ENCODE measurements at regions not wholly inside any gene's neighbourhood (a gene's known extent, or its start where the extent isn't known, plus 50 kb on each side); places are given as distances from the start of the nearest gene placed in this dataset.

GRCh38 chr9:89999176-89999533 is 394.3 kb downstream of the GADD45G start:
- DNase-seq (ENCODE audit: low read depth), result no peak

GRCh38 chr9:89999534-90000370 is 394.9 kb downstream of the GADD45G start:
- DNase-seq (ENCODE audit: low read depth), result no peak

DNA sequence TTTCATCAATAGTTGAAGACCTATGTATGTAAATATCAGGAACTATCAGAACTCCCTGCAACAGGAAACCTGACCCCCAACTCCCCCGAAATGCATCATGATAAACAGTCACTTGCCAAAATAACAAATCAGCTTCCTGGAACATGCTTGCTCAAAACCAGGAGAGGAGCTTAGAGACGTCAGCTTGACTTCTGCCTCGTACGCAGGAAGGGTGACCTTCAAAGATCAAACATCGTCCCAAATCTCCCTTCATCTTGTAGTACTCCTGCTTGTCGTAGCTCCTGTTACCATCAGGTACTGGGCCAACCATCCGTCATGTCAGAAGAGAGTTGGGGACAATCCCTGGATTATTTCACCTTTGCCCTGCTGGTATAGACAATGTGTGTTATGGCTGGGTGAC is 396.1 kb downstream of the GADD45G start:
- DNase-seq (ENCODE audit: low read depth), result no peak

GRCh38 chr9:90001747-90002146 is 396.9 kb downstream of the GADD45G start:
- DNase-seq (ENCODE audit: low read depth), result no peak

- no peak for DNase-seq (ENCODE audit: low read depth)
These were observed 397.8 kb downstream of the GADD45G start for GRCh38 chr9:90002397-90003271.

DNA sequence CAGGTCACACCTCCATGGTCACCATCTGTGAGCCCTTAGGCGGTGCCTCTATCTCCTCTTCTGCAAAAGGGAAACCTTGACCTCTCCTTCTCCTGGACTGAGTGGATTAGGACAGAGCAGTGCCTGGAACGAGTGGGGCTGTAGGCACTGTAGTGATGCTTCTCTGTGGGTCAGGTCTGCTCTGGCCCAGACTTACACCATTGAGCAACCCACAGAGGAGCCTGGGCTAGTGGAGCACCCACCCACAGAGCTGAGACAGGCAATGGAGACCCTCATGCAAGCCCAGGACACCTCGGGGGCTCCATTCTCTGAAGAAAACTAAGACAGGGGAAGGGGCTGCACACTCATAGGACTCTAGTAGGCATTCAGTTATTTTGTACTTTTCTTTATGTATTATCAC is 400.6 kb downstream of the GADD45G start:
- DNase-seq (ENCODE audit: low read depth), result no peak

GRCh38 chr9:90007516-90008440 is 403.0 kb downstream of the GADD45G start:
- DNase-seq (ENCODE audit: low read depth), result peak; percentile 75

- no peak for DNase-seq (ENCODE audit: low read depth)
These were observed 404.6 kb downstream of the GADD45G start for GRCh38 chr9:90009447-90009846.

- DNase-seq (ENCODE audit: low read depth), result no peak
These were observed 406.0 kb downstream of the GADD45G start for GRCh38 chr9:90010793-90011192.

- DNase-seq (ENCODE audit: low read depth), result no peak
These were observed 408.1 kb downstream of the GADD45G start for GRCh38 chr9:90012949-90013348.

DNA sequence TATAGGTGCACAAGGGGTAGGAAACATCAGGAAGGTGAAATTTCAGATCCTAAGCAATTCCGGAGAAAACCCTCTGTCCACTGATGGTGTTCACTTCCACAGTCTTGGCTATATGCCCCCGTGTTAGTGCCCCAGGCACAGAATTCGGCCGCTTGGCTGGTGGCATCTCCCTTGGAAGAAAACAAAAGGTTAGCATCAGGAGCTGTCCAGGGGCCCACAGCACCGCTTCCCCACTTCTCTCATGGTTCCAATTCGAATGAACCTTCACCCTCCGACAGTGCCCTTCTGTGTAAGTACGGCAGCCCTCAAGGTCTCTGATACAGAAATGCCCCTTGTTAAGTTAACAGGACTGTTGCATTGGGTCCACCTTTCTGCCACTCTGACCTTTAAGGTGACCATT is 409.0 kb downstream of the GADD45G start:
- no peak for DNase-seq (ENCODE audit: low read depth)

DNA sequence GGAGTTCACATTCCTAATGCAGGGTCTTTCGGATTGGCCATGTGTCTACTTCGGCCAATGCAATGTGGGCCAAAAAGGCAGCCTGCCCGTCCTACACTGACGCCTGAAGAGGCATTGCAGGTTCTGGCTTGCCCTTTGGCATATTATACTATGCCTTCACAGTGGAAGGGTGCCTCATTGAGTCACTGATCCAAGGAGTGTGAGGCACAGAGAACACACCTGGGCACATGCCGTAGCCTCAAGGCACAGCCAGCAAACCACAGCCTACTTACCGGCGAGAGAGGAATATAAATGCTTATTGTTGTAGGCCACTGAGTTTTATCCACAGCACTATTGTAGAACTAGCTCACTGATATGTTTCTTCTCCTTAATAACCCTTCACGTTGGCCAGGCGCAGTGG is 409.6 kb downstream of the GADD45G start:
- DNase-seq (ENCODE audit: low read depth), result no peak

- DNase-seq (ENCODE audit: low read depth), result no peak
These were observed 411.5 kb downstream of the GADD45G start for GRCh38 chr9:90016272-90016671.

GRCh38 chr9:90017679-90018078 is 412.9 kb downstream of the GADD45G start:
- no peak for DNase-seq (ENCODE audit: low read depth)

DNA sequence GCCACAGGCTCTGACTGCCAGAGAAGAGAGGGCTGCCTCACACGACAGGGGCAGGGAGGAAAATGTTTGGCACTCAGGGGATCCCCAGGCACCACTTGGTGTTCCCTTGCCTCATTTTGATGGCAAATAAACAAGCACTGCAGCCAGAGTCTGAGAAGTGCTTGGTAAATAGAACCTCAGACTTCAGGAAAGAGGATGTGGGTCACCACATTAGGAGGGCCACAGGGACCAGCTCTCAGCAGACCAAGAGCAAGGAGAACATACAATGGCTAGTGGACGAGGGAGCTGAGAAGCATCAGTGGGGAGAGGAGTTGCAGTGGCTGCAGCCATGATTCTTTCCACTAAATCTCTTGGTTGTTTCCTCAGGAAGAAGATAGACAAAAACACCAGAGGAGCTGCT is 413.9 kb downstream of the GADD45G start:
- DNase-seq (ENCODE audit: low read depth), result no peak

DNA sequence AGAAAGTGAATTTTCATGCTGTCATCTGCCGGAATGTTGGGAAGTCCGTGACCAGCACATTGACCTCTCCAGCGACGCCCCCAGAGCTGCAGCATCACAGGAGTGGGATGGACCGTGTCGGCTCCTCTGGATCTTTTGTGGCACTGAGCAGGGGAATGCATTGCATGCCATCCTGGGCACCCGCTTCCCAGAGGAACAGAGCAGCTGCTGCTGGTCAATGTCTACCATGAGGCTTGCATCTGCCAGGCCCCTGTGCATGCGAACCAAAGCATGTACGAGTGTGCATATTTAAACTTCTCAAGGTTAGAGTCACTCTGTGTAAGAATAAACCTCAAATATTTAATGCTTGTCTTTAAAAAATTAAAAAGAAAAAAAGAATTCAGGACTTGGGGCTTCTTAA is 414.8 kb downstream of the GADD45G start:
- DNase-seq (ENCODE audit: low read depth), result no peak

GRCh38 chr9:90020276-90020871 is 415.6 kb downstream of the GADD45G start:
- no peak for DNase-seq (ENCODE audit: low read depth)

- no peak for DNase-seq (ENCODE audit: low read depth)
These were observed 416.5 kb downstream of the GADD45G start for GRCh38 chr9:90021216-90021906.

- DNase-seq (ENCODE audit: low read depth), result no peak
These were observed 417.7 kb downstream of the GADD45G start for GRCh38 chr9:90022474-90022873.

- no peak for DNase-seq (ENCODE audit: low read depth)
These were observed 419.0 kb downstream of the GADD45G start for GRCh38 chr9:90023861-90024260.

- DNase-seq (ENCODE audit: low read depth), result no peak
These were observed 419.6 kb downstream of the GADD45G start for GRCh38 chr9:90024409-90024808.

Measured in GM04503 (cell line).